Pons (tissue), 1 donor: ENCODE measurements at regions not wholly inside any gene's neighbourhood (a gene's known extent, or its start where the extent isn't known, plus 50 kb on each side); places are given as distances from the start of the nearest gene placed in this dataset.
"Not testable (repeated sequence)": the region's sequence is repeated elsewhere in the genome, so short reads cannot be mapped to it uniquely, and the experiment has no call there.

Experiments used
- DNase-seq: peaks from one replicate; pipeline ENCODE4 v3.0.0-alpha.2; 2016; ENCODE audit warnings: low spot score

GRCh38 chr6:80503660-80504059 lies 397.2 kb downstream of the BCKDHB start:
- no peak for DNase-seq

GRCh38 chr6:80502871-80503270 lies 396.4 kb downstream of the BCKDHB start:
- no peak for DNase-seq

- DNase-seq, result no peak
These were observed 395.2 kb downstream of the BCKDHB start for GRCh38 chr6:80501636-80502035.

- DNase-seq, result not testable (repeated sequence)
These were observed 391.4 kb downstream of the BCKDHB start for GRCh38 chr6:80497696-80498486.

GRCh38 chr6:80489911-80490635 lies 383.6 kb downstream of the BCKDHB start:
- no peak for DNase-seq

- no peak for DNase-seq
These were observed 381.7 kb downstream of the BCKDHB start for GRCh38 chr6:80488190-80488589.

- DNase-seq, result not testable (repeated sequence)
These were observed 379.0 kb downstream of the BCKDHB start for GRCh38 chr6:80485494-80485893.

GRCh38 chr6:80482056-80482455 lies 375.6 kb downstream of the BCKDHB start:
- DNase-seq, result no peak

GRCh38 chr6:80480421-80481157 lies 374.1 kb downstream of the BCKDHB start:
- no peak for DNase-seq

- no peak for DNase-seq
These were observed 371.6 kb downstream of the BCKDHB start for GRCh38 chr6:80478030-80478429.

GRCh38 chr6:80477591-80477990 lies 371.1 kb downstream of the BCKDHB start:
- no peak for DNase-seq

- no peak for DNase-seq
These were observed 365.8 kb downstream of the BCKDHB start for GRCh38 chr6:80472271-80472670.

GRCh38 chr6:80469977-80470376 lies 363.5 kb downstream of the BCKDHB start:
- DNase-seq, result no peak

GRCh38 chr6:80468398-80468797 lies 361.9 kb downstream of the BCKDHB start:
- no peak for DNase-seq

- no peak for DNase-seq
These were observed 360.9 kb downstream of the BCKDHB start for GRCh38 chr6:80467408-80467807.

GRCh38 chr6:80466981-80467380 lies 360.5 kb downstream of the BCKDHB start:
- DNase-seq, result no peak

- no peak for DNase-seq
These were observed 359.0 kb downstream of the BCKDHB start for GRCh38 chr6:80465513-80465912.

- no peak for DNase-seq
These were observed 358.4 kb downstream of the BCKDHB start for GRCh38 chr6:80464901-80465300.

- DNase-seq, result no peak
These were observed 356.7 kb downstream of the BCKDHB start for GRCh38 chr6:80463197-80463596.

- no peak for DNase-seq
These were observed 353.9 kb downstream of the BCKDHB start for GRCh38 chr6:80460257-80460865.

GRCh38 chr6:80457439-80457933 lies 351.0 kb downstream of the BCKDHB start:
- DNase-seq, result peak; percentile 80
